ENCODE measurements at regions not wholly inside any gene's neighbourhood (a gene's known extent, or its start where the extent isn't known, plus 50 kb on each side); places are given as distances from the start of the nearest gene placed in this dataset.

- DNase-seq = peak; percentile 24 to 34
Measured at GRCh38 chr17:81345228-81346089, 49.8 kb upstream of the BAHCC1 start.
